ENCODE measurements at regions not wholly inside any gene's neighbourhood (a gene's known extent, or its start where the extent isn't known, plus 50 kb on each side); places are given as distances from the start of the nearest gene placed in this dataset.
"Not testable (repeated sequence)": the region's sequence is repeated elsewhere in the genome, so short reads cannot be mapped to it uniquely, and the experiment has no call there.

- DNase-seq = no peak
Observed at GRCh38 chr3:72095521-72095920, 310.6 kb upstream of the PROK2 start.

GRCh38 chr3:72093992-72094334 is 309.0 kb upstream of the PROK2 start:
- DNase-seq = no peak

GRCh38 chr3:72093270-72093991 is 308.5 kb upstream of the PROK2 start:
- DNase-seq = no peak

- no peak for DNase-seq
Observed at GRCh38 chr3:72092778-72093177, 307.8 kb upstream of the PROK2 start.

- DNase-seq = no peak
Observed at GRCh38 chr3:72088486-72089025, 303.6 kb upstream of the PROK2 start.

GRCh38 chr3:72087420-72087819 is 302.5 kb upstream of the PROK2 start:
- DNase-seq = no peak

DNA sequence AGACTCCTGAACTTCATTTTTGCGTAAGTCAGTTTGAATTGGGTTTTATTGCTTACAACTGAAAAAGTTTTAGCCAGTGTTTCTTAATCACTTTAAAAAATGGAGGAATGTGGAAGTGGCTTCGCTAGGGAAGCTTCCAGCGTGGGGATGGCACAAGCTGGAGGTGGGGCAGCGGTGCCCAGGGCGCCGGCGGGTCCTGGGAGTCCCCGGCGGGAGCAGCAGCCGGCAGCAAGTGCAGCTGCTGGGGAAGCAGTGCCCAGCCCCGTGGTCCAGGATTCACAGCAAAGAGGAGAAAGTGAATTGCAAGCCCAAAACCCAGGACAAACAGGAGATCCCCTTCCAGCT is 301.8 kb upstream of the PROK2 start:
- DNase-seq = no peak

DNA sequence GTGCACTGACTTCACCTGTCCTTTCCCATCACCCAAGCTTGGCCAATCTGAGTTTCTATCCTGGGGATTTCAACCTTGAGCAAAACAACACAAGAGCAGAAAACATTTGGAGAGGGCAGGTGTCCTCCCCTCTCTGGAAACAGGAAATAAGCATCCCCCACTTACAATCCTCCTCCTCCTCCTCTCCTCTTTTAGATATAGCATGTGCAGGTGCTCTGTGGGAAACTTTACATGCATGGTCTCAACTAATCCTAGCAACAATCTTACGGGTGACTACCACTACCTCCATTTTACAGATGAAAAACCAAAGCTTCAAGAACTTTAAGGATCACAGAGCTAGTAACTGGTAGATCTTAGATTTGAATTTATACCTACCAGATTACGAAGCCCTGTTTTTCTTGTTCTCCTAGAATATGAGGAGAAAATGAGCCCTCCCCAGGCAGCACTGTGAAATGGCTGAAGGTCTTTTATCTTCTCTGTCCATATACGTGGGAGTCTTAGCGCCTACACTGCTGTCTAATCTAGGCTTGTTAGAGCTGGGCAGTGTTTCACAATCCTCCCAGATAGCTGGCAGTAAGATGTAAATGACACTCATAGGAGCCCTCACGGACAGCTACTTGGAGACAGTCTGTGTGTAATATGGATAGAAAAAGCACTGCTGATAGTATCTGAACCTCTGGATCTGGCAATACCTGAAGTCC is 301.2 kb upstream of the PROK2 start:
- no peak for DNase-seq

- DNase-seq = no peak
Observed at GRCh38 chr3:72085036-72085435, 300.1 kb upstream of the PROK2 start.

DNA sequence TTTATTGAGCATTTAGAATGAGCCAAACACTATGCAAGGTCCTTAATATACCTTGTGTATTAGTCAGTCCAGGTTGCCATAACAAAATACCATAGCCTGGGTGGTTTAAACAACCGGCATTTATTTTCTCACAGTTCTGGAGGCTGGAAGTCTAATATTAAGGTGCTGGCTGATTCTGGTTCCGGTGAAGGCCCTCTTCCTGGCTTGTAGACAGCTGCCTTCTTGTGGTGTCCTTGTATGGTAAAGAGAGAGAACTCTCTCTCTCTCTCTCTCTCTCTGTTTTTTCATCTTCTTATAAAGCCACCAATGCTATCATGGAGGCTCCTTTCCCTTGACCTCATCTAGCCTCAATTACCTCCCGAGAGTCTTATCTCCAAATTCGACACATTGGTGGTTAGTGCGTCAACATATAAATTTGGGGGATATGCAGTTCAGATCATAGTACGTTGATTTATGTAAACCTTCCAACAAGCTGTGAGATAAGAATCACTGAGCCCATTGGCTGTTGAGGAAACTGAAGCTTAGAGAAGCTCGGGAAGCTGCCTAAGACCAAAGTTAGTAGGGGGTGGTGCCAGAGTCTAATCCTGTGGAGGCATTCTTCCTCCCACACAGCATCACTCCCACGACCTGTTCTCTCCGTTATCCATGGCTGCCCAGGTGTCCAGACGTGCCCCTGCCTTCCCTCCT is 298.0 kb upstream of the PROK2 start:
- no peak for DNase-seq

- no peak for DNase-seq
Observed at GRCh38 chr3:72082186-72082715, 297.3 kb upstream of the PROK2 start.

- DNase-seq = no peak
Observed at GRCh38 chr3:72081471-72082185, 296.7 kb upstream of the PROK2 start.

DNA sequence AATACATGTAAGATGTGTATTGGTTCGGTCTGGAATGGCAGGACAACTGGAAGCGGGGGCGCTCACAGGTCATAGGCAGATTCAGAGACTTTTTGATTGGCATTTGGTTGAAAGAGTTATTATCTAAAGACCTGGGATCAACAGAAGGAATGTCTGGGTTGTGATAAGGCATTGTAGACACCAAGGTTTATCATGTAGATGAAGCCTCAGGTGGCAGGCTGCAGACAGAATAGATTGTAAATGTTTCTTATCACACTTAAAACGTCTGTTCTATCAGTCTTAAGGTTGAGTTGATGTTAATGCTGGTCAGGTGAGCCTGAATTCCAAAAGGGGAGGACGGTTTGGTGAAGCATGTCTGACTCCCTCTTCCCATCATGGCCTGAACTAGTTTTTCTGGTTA is 295.9 kb upstream of the PROK2 start:
- no peak for DNase-seq

DNA sequence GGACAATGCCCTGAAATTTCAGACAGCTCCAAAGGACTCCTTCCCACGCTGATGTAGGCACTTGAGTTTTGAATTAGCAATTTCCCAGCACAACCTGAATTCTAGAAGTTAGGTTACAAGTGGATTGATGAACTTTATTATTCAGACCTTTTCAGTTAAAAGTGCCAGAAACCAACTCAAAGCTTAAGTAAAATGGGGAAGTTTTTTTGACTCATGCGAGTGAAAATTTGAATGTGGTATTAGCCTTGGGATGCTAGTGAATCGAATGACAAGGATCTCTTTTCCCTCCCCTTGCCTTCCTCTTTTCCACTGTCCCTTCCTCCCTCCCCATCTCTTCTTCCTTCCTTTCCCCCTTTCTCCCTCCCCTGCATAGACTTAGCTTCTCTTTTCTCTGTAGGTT is 295.1 kb upstream of the PROK2 start:
- no peak for DNase-seq

DNA sequence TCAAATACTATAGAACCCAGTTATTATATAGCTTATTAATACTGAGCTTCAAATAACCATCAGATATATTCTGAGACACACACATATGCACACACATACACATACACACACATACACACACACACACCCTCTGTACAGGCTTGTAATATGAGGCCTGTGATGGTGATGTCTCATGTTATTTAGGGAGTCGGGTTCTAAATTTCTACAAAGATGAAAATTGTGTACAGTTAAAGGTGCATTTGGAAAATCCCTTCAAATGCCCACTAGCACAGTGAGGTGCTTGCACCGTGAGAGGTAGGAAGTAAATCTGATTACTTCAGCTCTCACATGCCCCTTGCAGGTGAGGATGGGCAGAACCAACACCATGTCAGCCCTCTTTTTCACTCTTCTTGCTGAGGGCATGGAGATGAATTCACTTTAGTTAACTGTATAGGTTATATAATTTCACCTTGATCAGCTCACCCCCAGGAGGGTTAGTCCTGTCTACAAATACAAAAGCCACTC is 294.5 kb upstream of the PROK2 start:
- no peak for DNase-seq

DNA sequence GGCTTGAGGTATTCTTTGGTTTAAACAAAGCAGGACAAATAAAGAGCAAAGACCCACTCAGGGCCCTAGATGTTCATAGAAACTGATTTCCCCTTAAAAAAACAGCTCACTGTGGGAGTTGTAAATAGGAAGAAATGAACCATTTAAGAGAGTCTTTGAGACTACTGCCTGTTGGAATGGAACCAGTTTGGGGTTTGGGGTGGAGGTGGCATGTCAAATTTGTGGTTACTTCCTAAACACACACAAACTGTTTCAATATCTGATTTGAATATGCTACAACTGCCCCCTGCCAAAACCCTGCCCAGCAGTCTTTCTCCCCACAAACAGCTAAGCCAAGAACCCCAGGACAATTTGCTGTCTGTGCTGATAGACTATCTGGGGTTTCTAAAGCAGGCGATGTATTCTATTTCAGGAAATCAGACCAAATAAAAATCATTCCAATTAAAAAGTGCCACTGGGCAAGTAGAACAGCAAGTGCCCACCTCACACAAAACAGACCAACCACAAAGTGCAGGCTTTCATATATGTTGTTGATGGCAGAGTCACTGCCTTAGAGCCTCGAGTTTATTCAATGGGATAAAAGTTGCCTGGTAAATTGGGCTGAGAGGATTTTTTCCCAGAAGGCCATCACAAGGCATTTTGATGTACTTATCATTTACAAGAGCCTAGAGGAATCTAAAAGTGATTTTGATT is 293.9 kb upstream of the PROK2 start:
- no peak for DNase-seq

DNA sequence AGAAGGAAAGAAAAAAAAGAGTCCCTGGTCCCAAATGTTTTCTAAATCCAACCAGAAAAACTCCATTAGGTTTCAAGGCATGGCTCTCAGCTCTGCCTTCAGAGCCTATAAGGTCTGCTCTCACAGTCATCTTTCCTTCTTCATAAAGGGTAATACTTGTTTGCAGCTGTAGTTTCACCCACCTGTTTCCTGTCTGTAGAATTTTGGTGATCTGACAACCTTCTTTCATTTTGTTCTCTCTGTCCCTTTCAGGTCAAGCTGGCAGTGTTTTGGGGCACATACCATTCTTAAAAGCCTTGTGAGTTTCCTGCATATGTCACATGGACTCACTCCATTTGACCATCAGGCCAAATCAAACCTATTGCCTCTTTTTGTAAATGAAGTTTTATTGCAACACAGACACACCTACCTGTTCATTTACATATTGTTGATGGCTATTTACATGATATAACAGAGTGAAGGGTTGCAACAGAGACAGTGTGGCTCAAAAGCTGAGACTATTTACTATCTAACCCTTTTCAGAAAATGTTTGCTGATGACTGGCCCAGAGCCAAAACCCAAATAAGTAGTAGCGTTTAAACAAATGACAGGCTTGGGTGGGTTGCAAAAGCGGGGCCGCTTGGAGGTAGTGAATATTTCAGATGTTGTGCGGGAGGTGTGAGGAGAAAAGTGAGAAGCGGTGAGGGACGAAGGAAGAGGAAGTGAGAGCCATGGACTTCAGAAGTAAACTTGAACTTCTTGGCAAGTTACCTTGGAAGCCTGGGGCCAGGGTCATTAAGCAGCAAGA is 292.7 kb upstream of the PROK2 start:
- no peak for DNase-seq

DNA sequence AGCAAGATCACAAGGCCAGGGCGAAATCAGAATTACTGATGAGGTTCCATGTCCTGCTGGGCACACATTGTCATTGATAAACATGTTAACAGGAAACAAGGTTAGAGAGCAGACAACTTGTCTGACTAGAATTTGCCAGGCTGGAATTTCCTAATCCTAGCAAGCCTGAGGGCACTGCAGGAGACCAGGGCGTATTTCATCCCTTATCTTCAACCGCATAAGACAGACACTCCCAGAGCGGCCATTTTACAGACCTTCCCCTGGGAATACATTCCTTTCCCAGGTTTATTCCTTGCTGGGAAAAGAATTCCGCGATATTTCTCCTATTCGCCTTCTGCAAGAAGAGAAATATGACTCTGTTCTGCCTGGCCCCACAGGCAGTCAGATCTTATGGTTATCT is 290.9 kb upstream of the PROK2 start:
- DNase-seq = not testable (repeated sequence)

- no peak for DNase-seq
Observed at GRCh38 chr3:72071624-72072023, 286.7 kb upstream of the PROK2 start.

- DNase-seq = no peak
Observed at GRCh38 chr3:72070005-72070404, 285.1 kb upstream of the PROK2 start.
